ENCODE measurements at regions not wholly inside any gene's neighbourhood (a gene's known extent, or its start where the extent isn't known, plus 50 kb on each side); places are given as distances from the start of the nearest gene placed in this dataset.

GRCh38 chr12:13839365-13840336 lies 141.8 kb downstream of the GRIN2B start:
- DNase-seq, result no peak

GRCh38 chr12:13836099-13836498 lies 145.3 kb downstream of the GRIN2B start:
- DNase-seq, result no peak

GRCh38 chr12:13835652-13836051 lies 145.8 kb downstream of the GRIN2B start:
- no peak for DNase-seq

GRCh38 chr12:13834241-13834640 lies 147.2 kb downstream of the GRIN2B start:
- no peak for DNase-seq

GRCh38 chr12:13817131-13817530 lies 164.3 kb downstream of the GRIN2B start:
- no peak for DNase-seq

- no peak for DNase-seq
These were observed 165.0 kb downstream of the GRIN2B start for GRCh38 chr12:13816394-13816793.

- DNase-seq, result no peak
These were observed 169.2 kb downstream of the GRIN2B start for GRCh38 chr12:13812168-13812567.

GRCh38 chr12:13811061-13811460 lies 170.3 kb downstream of the GRIN2B start:
- no peak for DNase-seq

- no peak for DNase-seq
These were observed 176.4 kb downstream of the GRIN2B start for GRCh38 chr12:13805041-13805440.

- DNase-seq, result no peak
These were observed 179.9 kb downstream of the GRIN2B start for GRCh38 chr12:13801543-13801942.

GRCh38 chr12:13799574-13799973 lies 181.8 kb downstream of the GRIN2B start:
- DNase-seq, result no peak

- DNase-seq, result no peak
These were observed 183.2 kb downstream of the GRIN2B start for GRCh38 chr12:13798162-13798561.

- no peak for DNase-seq
These were observed 186.7 kb downstream of the GRIN2B start for GRCh38 chr12:13794706-13795105.

- no peak for DNase-seq
These were observed 191.1 kb downstream of the GRIN2B start for GRCh38 chr12:13790317-13790716.

GRCh38 chr12:13788626-13789025 lies 192.8 kb downstream of the GRIN2B start:
- DNase-seq, result no peak

- DNase-seq, result no peak
These were observed 194.8 kb downstream of the GRIN2B start for GRCh38 chr12:13786646-13787045.

GRCh38 chr12:13784504-13784903 lies 196.9 kb downstream of the GRIN2B start:
- DNase-seq, result no peak

GRCh38 chr12:13780453-13780852 lies 200.9 kb downstream of the GRIN2B start:
- no peak for DNase-seq

GRCh38 chr12:13777374-13777773 lies 204.0 kb downstream of the GRIN2B start:
- DNase-seq, result no peak

- DNase-seq, result no peak
These were observed 209.1 kb downstream of the GRIN2B start for GRCh38 chr12:13772264-13772663.

GRCh38 chr12:13770576-13770975 lies 210.8 kb downstream of the GRIN2B start:
- DNase-seq, result no peak

- DNase-seq, result no peak
These were observed 211.4 kb downstream of the GRIN2B start for GRCh38 chr12:13769966-13770365.

- no peak for DNase-seq
These were observed 212.1 kb downstream of the GRIN2B start for GRCh38 chr12:13769273-13769672.

- no peak for DNase-seq
These were observed 216.7 kb downstream of the GRIN2B start for GRCh38 chr12:13764748-13765147.

GRCh38 chr12:13749389-13749788 lies 232.0 kb downstream of the GRIN2B start:
- no peak for DNase-seq
